Mucosa of descending colon (tissue), 3 donors: ENCODE measurements at regions not wholly inside any gene's neighbourhood (a gene's known extent, or its start where the extent isn't known, plus 50 kb on each side); places are given as distances from the start of the nearest gene placed in this dataset.

Experiments used
- ATAC-seq: fragments of 200-7000 bp; cut with Tn5 transposase; one replicate; pipeline ENCODE4 v1.9.1; 2020; ENCODE audit warnings: mild to moderate bottlenecking, moderate library complexity
- DNase-seq, 3 donors: peaks; one replicate each; pipeline ENCODE4 v3.0.0-alpha.2; 2020
- H3K36me3 ChIP-seq: fragments of 200-600 bp; one replicate; pipeline ENCODE4 v1.8.0; 2021; ENCODE audit warnings: low read depth, mild to moderate bottlenecking
- H3K4me1 ChIP-seq: fragments of 200-600 bp; one replicate; pipeline ENCODE4 v1.8.0; 2021; ENCODE audit warnings: low read depth, mild to moderate bottlenecking
- H3K4me3 ChIP-seq: fragments of 200-600 bp; one replicate; pipeline ENCODE4 v1.8.0; 2021; ENCODE audit warnings: mild to moderate bottlenecking
- H3K9me3 ChIP-seq: fragments of 200-600 bp; one replicate; pipeline ENCODE4 v1.8.0; 2021; ENCODE audit warnings: mild to moderate bottlenecking
- intact Hi-C, 2 donors: fragments of 100-400 bp; cut with DNase I in 1 of 2; cut with micrococcal nuclease in 1 of 2; formaldehyde crosslinking; loops; one replicate each; pipeline versions ENCODE4 v1.11.0 to v1.11.1; 2022; cut with DNase I, micrococcal nuclease
- TF ChIP-seq, protein P1 (sequence below): fragments of 200-600 bp; IDR thresholded peaks from one replicate; pipeline ENCODE4 v1.8.0; 2022; ENCODE audit warnings: antibody characterized with exemption, mild to moderate bottlenecking
- donor health status: DM: no; HTN: no; CAD: no; lungs with moderate emphysema.
- donor health status: DM: no; HTN: no; CAD: no.
- donor health status: DM: no; HTN: yes; CAD: no.

DNA sequence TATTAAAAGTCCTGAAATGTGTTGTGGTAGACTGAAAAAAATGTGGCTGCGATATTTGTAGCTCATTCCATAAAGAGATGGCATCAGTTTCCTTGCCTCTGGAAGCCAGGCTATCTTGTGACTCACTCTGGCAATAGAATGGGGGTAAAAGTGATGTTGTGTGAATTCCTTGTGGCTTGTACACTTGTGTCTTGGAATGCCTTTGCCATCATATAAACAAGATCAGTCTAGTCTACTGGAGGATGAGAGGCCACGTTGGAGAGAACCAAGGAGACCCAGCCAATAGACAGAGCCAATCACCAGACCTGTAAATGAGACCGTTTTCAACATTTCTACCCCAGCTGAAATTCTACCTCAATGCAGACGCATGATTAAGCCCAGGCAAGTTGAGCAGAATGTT lies 254.1 kb downstream of the TRIB2 start:
- DNase-seq (no peak), ATAC-seq (no peak)
- intact Hi-C loops, result no loop called here
- TF ChIP-seq, protein P1, sequence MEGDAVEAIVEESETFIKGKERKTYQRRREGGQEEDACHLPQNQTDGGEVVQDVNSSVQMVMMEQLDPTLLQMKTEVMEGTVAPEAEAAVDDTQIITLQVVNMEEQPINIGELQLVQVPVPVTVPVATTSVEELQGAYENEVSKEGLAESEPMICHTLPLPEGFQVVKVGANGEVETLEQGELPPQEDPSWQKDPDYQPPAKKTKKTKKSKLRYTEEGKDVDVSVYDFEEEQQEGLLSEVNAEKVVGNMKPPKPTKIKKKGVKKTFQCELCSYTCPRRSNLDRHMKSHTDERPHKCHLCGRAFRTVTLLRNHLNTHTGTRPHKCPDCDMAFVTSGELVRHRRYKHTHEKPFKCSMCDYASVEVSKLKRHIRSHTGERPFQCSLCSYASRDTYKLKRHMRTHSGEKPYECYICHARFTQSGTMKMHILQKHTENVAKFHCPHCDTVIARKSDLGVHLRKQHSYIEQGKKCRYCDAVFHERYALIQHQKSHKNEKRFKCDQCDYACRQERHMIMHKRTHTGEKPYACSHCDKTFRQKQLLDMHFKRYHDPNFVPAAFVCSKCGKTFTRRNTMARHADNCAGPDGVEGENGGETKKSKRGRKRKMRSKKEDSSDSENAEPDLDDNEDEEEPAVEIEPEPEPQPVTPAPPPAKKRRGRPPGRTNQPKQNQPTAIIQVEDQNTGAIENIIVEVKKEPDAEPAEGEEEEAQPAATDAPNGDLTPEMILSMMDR, result no peak
- no peaks in the 10 kb centered on the region for H3K4me1 ChIP-seq
- H3K36me3 ChIP-seq, result no peaks in the 10 kb centered on the region
- H3K4me3 ChIP-seq, result no peak overlapping the region
- no peaks in the 10 kb centered on the region for H3K9me3 ChIP-seq

DNA sequence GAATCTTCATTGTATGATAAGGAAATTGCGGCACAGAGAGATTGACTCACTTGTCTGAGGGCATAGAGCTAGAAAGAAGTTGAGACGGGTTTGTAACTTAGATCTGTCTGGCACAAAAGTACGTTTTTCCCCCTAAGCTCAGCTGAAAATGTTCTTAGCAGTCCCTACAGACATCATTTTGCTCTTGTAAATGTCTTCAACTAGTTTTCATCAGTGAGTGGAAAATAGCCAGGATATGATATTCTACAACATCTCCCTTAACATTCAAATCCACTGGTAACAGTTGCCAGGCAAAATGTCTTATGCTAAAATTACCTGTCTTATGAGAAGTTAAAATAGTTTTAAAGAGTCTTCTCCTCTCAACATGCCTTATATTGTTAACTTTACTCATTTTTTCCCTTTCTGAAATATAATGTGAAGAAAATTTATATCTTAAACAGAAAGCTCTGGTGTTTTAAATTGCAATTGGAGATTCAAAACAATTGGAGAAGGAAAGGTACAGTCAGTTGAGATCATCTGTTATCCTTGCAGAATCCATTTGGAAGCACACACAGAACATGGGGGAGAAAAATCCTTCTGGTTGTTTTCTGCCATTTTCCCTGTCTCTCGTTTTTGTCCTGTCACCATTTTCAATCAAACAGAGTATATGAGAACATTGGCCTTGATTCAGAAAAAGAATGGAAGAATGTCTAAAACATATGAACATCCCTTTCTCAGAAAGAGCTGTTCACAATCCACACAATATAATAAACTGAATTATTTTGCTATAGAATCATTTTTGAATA lies 255.0 kb downstream of the TRIB2 start:
- no peak for DNase-seq
- H3K4me1 ChIP-seq, result no peaks in the 10 kb centered on the region
- intact Hi-C loops, result no loop called here
- ATAC-seq, result no peak
- TF ChIP-seq, protein P1, result no peak
- no peak overlapping the region for H3K4me3 ChIP-seq
- H3K9me3 ChIP-seq, result no peaks in the 10 kb centered on the region
- no peaks in the 10 kb centered on the region for H3K36me3 ChIP-seq

DNA sequence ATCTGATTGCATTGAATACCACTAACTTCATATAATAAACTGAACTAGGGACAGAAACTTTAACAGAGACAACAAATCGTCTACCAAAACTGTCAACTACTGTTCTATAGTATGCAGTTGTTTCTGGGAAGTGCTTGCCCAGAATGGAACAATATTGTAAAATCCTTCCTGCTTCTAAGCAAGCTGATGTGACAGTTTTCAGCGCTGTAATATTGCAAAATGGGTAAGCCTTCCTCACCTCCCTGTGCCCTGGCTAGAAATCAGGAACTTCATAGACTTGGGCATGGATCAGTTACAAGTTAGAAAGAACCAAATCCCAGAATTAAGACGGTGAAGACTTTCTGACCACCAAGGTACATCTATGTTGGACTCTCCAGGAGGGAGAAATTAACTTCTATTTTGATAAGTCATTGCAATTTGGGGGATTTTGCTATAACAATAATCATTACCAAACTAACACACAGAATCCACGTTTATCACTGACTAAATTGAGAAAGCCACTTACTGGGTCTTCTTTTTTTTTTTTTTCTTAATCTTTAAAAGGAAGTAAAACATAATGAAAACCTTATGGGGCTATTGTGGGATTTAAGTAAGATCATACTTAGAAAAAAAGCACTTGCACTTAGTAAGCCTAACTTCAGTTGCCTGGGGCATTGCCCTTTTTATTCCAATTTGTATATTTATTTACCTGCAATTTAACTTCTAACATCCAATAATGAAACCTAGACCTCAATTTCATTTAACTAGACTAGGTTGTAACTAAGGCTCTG lies 261.5 kb downstream of the TRIB2 start:
- TF ChIP-seq, protein P1, result no peak
- H3K9me3 ChIP-seq, result no peaks in the 10 kb centered on the region
- H3K4me1 ChIP-seq, result no peaks in the 10 kb centered on the region
- no peaks in the 10 kb centered on the region for H3K36me3 ChIP-seq
- DNase-seq (no peak), ATAC-seq (no peak)
- H3K4me3 ChIP-seq, result no peak overlapping the region
- intact Hi-C loops, result no loop called here

DNA sequence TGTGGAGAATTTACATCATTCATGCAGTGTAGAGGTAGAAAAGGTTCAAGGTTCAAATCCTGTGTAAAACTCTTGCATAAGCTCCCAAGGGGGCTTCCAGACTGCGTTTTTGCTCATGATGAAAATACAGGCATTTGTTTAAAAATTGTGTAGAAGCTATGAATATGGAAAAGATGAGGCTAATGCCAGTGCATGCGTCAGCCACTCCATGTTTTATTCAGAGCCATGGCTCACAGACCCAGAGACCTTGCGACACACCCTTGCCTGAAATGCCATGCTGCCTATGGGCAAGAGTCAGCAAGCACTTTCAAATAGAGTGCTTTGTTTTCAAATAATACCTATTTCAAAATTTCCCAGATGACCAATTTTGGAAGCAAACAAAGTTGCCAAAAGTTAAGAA lies 262.3 kb downstream of the TRIB2 start:
- no peak for DNase-seq
- intact Hi-C loops, result no loop called here
- TF ChIP-seq, protein P1, result no peak
- H3K9me3 ChIP-seq, result no peaks in the 10 kb centered on the region
- H3K4me3 ChIP-seq, result no peak overlapping the region
- no peaks in the 10 kb centered on the region for H3K36me3 ChIP-seq
- no peak for ATAC-seq
- no peaks in the 10 kb centered on the region for H3K4me1 ChIP-seq

DNA sequence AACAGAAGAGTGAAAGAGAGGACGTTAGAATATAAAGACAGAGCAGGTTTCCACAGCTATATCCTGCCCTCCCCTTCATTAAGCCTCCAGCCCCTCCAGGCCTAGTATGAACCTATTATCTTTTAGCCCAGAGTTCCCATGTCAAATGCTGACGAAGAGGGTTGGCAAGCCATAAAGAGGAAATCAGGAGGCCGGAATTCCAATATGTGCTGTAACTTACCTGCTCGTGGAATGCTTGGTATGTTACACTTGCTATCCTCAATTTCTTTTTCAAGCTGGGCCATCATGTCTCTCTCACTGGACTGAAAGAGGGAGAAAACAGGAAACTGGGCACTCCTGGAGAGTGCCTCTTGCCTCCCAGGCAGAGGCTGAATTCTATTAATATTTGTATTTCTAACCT lies 264.1 kb downstream of the TRIB2 start:
- ATAC-seq (no peak), DNase-seq (no peak)
- H3K36me3 ChIP-seq, result no peaks in the 10 kb centered on the region
- H3K4me1 ChIP-seq, result no peaks in the 10 kb centered on the region
- H3K4me3 ChIP-seq, result no peak overlapping the region
- intact Hi-C loops, result no loop called here
- TF ChIP-seq, protein P1, result no peak
- H3K9me3 ChIP-seq, result no peaks in the 10 kb centered on the region
